LNCaP clone FGC (cell line): ENCODE measurements at regions not wholly inside any gene's neighbourhood (a gene's known extent, or its start where the extent isn't known, plus 50 kb on each side); places are given as distances from the start of the nearest gene placed in this dataset.

ENCODE experiments used
- DNase-seq: peaks from one replicate; pipeline ENCODE4 v3.0.0-alpha.2; 2011; ENCODE audit warnings: low read depth
- H3K4me3 ChIP-seq: 2 replicates; pipeline ENCODE4 v1.5.1; 2011; ENCODE audit warnings: mild to moderate bottlenecking, low read depth, low read length, control low read depth
- CTCF ChIP-seq: IDR thresholded peaks from 2 replicates; pipeline ENCODE4 v1.5.1; 2012; ENCODE audit warnings: mild to moderate bottlenecking; ENCODE audit not compliant: control insufficient read depth, insufficient read depth; ENCODE audit errors: extremely low read depth

- no peak for DNase-seq
- no peak for TF ChIP-seq CTCF
- H3K4me3 ChIP-seq = no peak overlapping the region
Measured at GRCh38 chr3:117587416-117587815, 877.8 kb downstream of the TUSC7 start.

DNA sequence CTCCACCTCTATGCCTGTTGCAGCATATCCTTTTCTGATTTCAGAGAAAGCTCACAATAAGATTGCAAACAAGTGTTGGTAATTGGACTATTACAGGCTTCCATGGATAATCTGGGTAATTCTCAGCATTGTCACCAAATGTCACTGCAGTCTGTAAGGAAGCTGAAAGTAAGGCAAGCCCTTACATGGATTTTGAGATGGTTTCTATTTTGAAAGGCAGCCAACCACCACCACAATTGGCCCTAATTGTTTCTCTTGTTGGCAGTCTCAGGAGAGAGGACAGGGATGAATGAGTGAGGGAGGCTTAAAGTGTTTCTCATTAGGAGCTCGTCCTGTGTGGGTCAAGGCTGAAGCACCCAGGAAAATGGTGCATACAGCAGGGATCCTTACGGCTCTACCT, 879.9 kb downstream of the TUSC7 start:
- DNase-seq = no peak
- no peak for TF ChIP-seq CTCF

DNA sequence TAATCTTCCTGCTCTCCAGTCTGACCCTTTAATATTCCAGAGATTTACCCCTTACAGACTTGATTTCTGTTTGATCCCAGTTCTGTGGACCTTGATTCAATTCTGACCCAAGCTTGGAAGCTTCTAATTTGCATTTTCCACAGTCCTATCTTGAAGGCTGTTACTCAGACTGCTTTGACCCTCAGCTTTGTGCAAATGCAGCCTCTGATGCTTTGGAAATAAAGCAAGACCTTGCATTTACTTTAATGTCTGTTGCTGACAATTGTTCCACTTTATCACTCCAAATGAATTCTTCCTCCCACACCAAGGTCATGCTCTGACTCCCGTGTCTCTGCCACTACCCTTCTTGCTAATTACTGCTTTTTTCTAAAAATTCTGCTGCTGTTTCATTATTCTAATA, 886.0 kb downstream of the TUSC7 start:
- no peak for DNase-seq
- H3K4me3 ChIP-seq = no peak overlapping the region
- TF ChIP-seq CTCF = no peak

More for the DNA sequence above, 879.9 kb downstream of the TUSC7 start:
- no peak overlapping the region for H3K4me3 ChIP-seq

- no peak for DNase-seq
- TF ChIP-seq CTCF = no peak
- no peak overlapping the region for H3K4me3 ChIP-seq
Measured at GRCh38 chr3:117596503-117596902, 886.9 kb downstream of the TUSC7 start.

DNA sequence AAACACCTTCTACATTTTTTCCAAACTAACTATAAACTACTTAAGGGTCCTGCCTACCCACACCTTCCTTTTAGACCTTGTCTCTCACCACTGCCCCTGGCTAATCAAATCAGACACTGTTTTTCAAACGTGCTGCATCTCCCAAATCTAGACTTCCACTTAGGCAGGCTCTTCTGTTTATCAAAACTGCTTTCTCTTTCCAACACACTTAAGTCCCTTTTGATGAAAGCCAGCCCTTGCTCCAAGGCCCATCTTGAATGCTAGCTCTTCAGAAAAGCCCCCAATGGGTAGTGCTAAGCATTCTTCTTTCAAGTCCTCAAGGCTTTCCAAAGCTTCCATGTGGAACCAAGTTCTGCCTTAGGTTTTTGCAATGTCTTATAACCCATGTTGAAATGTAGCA, 888.3 kb downstream of the TUSC7 start:
- H3K4me3 ChIP-seq = no peak overlapping the region
- DNase-seq = no peak
- TF ChIP-seq CTCF = no peak

DNA sequence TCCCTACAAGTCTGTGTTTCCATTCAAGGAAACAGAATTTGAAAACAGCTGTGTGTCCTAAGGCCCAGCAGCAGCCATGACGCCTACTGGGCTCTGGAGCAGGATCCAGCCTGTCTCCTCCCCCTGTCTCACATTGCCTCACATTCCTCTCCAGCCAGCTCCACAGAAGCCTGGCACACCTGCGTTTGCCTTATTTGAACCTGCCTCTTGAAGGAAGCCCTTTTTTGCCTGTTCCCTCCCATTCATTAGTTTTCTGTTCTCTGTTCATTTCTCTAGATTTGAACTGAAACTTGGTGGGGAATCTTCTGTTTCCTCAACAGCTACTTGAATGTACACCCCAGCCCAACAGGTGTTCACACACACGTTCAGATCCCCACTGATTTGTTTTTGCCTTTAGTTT, 890.5 kb downstream of the TUSC7 start:
- no peak for DNase-seq
- H3K4me3 ChIP-seq = no peak overlapping the region

GRCh38 chr3:117600666-117601065, 891.1 kb downstream of the TUSC7 start:
- no peak overlapping the region for H3K4me3 ChIP-seq
- DNase-seq = no peak
- no peak for TF ChIP-seq CTCF

More for the DNA sequence above, 890.5 kb downstream of the TUSC7 start:
- TF ChIP-seq CTCF = no peak
